K562 (cell line): ENCODE measurements at regions not wholly inside any gene's neighbourhood (a gene's known extent, or its start where the extent isn't known, plus 50 kb on each side); places are given as distances from the start of the nearest gene placed in this dataset.

Experiments used
- ATAC-seq: fragments of 200-7000 bp; cut with Tn5 transposase; 3 replicates; pipeline ENCODE4 v1.9.1; 2020; ENCODE audit warnings: moderate library complexity
- BruUV-seq: library from RNA; stranded (reverse); fragments of 400-500 nt; replicated peaks from 2 replicates; lab custom pipeline; 2021; lab: Mats Ljungman, UMichigan
- CTCF ChIA-PET: fragments of 300-600 bp; formaldehyde crosslinking; extraction: SDS; loops from one replicate; lab custom pipeline; 2021; ENCODE audit warnings: low intra/inter-chr PET ratio; lab: Yijun Ruan, JAX
- POLR2A ChIA-PET: fragments of 300-600, 350-650 bp; sonication (Branson Sonifier 250); formaldehyde crosslinking; extraction: SDS; loops from one replicate; lab custom pipeline; 2021; ENCODE audit warnings: antibody characterized with exemption, inconsistent platforms; lab: Yijun Ruan, JAX
- DNase-seq, 4 experiments: peaks; one replicate each; pipeline versions ENCODE4 v3.0.0 to v3.0.0-alpha.2; 2011 to 2018; ENCODE audit warnings: low spot score in 3 of 4, mixed read lengths in 3 of 4; ENCODE audit errors: extremely low read depth in 1 of 4
- FAIRE-seq: peaks from 2 replicates; lab custom pipeline; 2011; peaks lifted over from hg19 to GRCh38; lab: Jason Lieb, UNC
- H2AFZ ChIP-seq: 2 replicates; pipeline ENCODE4 v1.6.0; 2011; ENCODE audit warnings: low read depth, low read length, control low read depth, inconsistent platforms
- H3K27ac ChIP-seq: fragments of 200-600 bp; 3 replicates; pipeline ENCODE4 v1.8.0; 2011; ENCODE audit warnings: low read depth, mild to moderate bottlenecking, control low read depth, inconsistent platforms, low read length, moderate library complexity, mixed read lengths; ENCODE audit errors: extremely low read depth
- H3K27me3 ChIP-seq, 2 experiments: fragments of 300-600 bp in 1 of 2; 2 replicates in 1 of 2; 3 replicates in 1 of 2; pipeline versions ENCODE4 v1.6.0 to v1.8.0; 2011; ENCODE audit warnings: inconsistent platforms in 2 of 2, low read length in 2 of 2, mild to moderate bottlenecking in 1 of 2, mixed read lengths in 1 of 2, moderate library complexity in 1 of 2; ENCODE audit not compliant: control insufficient read depth in 2 of 2, insufficient read depth in 2 of 2
- H3K36me3 ChIP-seq: fragments of 300-600 bp; 3 replicates; pipeline ENCODE4 v1.8.0; 2011; ENCODE audit warnings: mild to moderate bottlenecking, low read length, inconsistent platforms; ENCODE audit not compliant: control insufficient read depth, insufficient read depth
- H3K4me1 ChIP-seq, 2 experiments: fragments of 200-600 bp in 1 of 2; replicated peaks in 1 of 2; 2 replicates in 1 of 2; 3 replicates in 1 of 2; pipeline versions ENCODE4 v1.5.1 to v1.8.0; 2011; ENCODE audit warnings: inconsistent platforms in 2 of 2, low read length in 2 of 2, mild to moderate bottlenecking in 1 of 2, mixed read lengths in 1 of 2, moderate library complexity in 1 of 2; ENCODE audit not compliant: control insufficient read depth in 2 of 2, insufficient read depth in 2 of 2
- H3K4me2 ChIP-seq: 2 replicates; pipeline ENCODE4 v1.6.1; 2011; ENCODE audit warnings: low read length, control low read depth, inconsistent platforms, mixed read lengths; ENCODE audit not compliant: insufficient read depth
- H3K4me3 ChIP-seq: fragments of 200-600 bp; sonication (generic), shearing (Covaris generic); 2 replicates; pipeline ENCODE4 v1.5.1; 2016; ENCODE audit warnings: control low read depth, inconsistent platforms
- H3K79me2 ChIP-seq: fragments of 200-600 bp; 3 replicates; pipeline ENCODE4 v1.8.0; 2011; ENCODE audit warnings: low read length, inconsistent platforms; ENCODE audit not compliant: control insufficient read depth, insufficient read depth
- H3K9ac ChIP-seq, 2 experiments: 2 replicates each; pipeline versions ENCODE4 v1.6.0 to v1.6.1; 2011; ENCODE audit warnings: low read depth in 2 of 2, low read length in 2 of 2, control low read depth in 1 of 2, inconsistent platforms in 1 of 2, mild to moderate bottlenecking in 1 of 2, mixed read lengths in 1 of 2; ENCODE audit not compliant: insufficient read depth in 1 of 2
- H3K9me1 ChIP-seq: one replicate; pipeline ENCODE4 v1.6.0; 2011; ENCODE audit warnings: inconsistent platforms, mild to moderate bottlenecking, low read length, moderate library complexity; ENCODE audit not compliant: control insufficient read depth, insufficient read depth
- H3K9me3 ChIP-seq: replicated peaks from 2 replicates; pipeline ENCODE4 v1.5.1; 2011; ENCODE audit warnings: low read depth, low read length, inconsistent platforms; ENCODE audit not compliant: control insufficient read depth, insufficient read depth
- H4K20me1 ChIP-seq: replicated peaks from 2 replicates; pipeline ENCODE4 v1.6.1; 2011; ENCODE audit warnings: low read length, inconsistent platforms, mixed read lengths; ENCODE audit not compliant: control insufficient read depth, insufficient read depth
- ARID1B ChIP-seq: fragments of 450-650 bp; IDR thresholded peaks from 2 replicates; pipeline ENCODE4 v1.6.1; 2016; ENCODE audit warnings: antibody characterized with exemption, mild to moderate bottlenecking, inconsistent platforms
- CREB3 ChIP-seq: fragments of 450-650 bp; conservative IDR thresholded peaks from 2 replicates; pipeline ENCODE4 v1.6.1; 2016; ENCODE audit warnings: missing genetic modification characterization, low read depth, mild to moderate bottlenecking, missing compliant biosample characterization, moderate library complexity
- E2F3 ChIP-seq: fragments of 250-450 bp; sonication (Bioruptor Pico); IDR thresholded peaks from 2 replicates; pipeline ENCODE4 v1.4.0; 2020; ENCODE audit warnings: mild to moderate bottlenecking
- KAT2B ChIP-seq: IDR thresholded peaks from one replicate; pipeline ENCODE4 v1.6.1; 2012; ENCODE audit warnings: low read depth, mild to moderate bottlenecking, control low read depth, inconsistent platforms, low read length, moderate library complexity
- KDM2B ChIP-seq: fragments of 250-450 bp; sonication (Bioruptor Pico); IDR thresholded peaks from 2 replicates; pipeline ENCODE4 v1.8.0; 2021; ENCODE audit warnings: mild to moderate bottlenecking, moderate library complexity
- KHSRP ChIP-seq: fragments of 450-650 bp; IDR thresholded peaks from 2 replicates; pipeline ENCODE4 v1.6.1; 2017
- RBM25 ChIP-seq: fragments of 200-400 bp; formaldehyde crosslinking; IDR thresholded peaks from 2 replicates; pipeline ENCODE4 v1.6.1; 2018; ENCODE audit warnings: low read length, low read depth, moderate library complexity; ENCODE audit not compliant: severe bottlenecking
- SETDB1 ChIP-seq: IDR thresholded peaks from one replicate; pipeline ENCODE4 v1.6.1; 2012; ENCODE audit warnings: low read length, control low read depth, inconsistent platforms
- SRSF3 ChIP-seq: fragments of 200-400 bp; formaldehyde crosslinking; IDR thresholded peaks from 2 replicates; pipeline ENCODE4 v1.6.1; 2016; ENCODE audit warnings: mild to moderate bottlenecking, low read length, moderate library complexity; ENCODE audit not compliant: insufficient read depth
- STAG1 ChIP-seq: sonication (generic); formaldehyde crosslinking; IDR thresholded peaks from 2 replicates; pipeline ENCODE4 v1.5.0; 2020; ENCODE audit warnings: missing genetic modification reagents, borderline replicate concordance
- TFAM ChIP-seq: fragments of 250-450 bp; sonication (Bioruptor Pico); conservative IDR thresholded peaks from 2 replicates; pipeline ENCODE4 v1.5.0; 2021; ENCODE audit warnings: mild to moderate bottlenecking, moderate library complexity
- ZNF217 ChIP-seq: sonication (generic); formaldehyde crosslinking; IDR thresholded peaks from 2 replicates; pipeline ENCODE4 v1.8.0; 2022; ENCODE audit warnings: mild to moderate bottlenecking, missing genetic modification reagents
- ZNF384 ChIP-seq: IDR thresholded peaks from 2 replicates; pipeline ENCODE4 v1.6.1; 2012; ENCODE audit warnings: low read depth, low read length, improper control_type of control experiment
- WGBS: fragments of 100-300 bp; shearing (Covaris generic); methylation state at CpG from one replicate; pipeline ENCODE4 v1.1.6; 2016; ENCODE audit warnings: low coverage, mixed read lengths; ENCODE audit not compliant: insufficient coverage; ENCODE audit errors: missing lambda C conversion rate; 5-methylcytosine and 5-hydroxymethylcytosine counted together
- in situ Hi-C: fragments of 300-500 bp; cut with MboI; formaldehyde crosslinking; loops from 4 replicates; pipeline ENCODE4 v1.15.0; 2018; ENCODE audit warnings: inconsistent platforms, mixed read lengths
- intact Hi-C: fragments of 100-400 bp; cut with micrococcal nuclease; formaldehyde crosslinking; loops from 2 replicates; pipeline ENCODE4 v1.14.2; 2022
- TF ChIP-seq, protein P1 (sequence below): fragments of 450-650 bp; formaldehyde crosslinking; IDR thresholded peaks from 2 replicates; pipeline ENCODE4 v1.4.0; 2020; ENCODE audit warnings: mild to moderate bottlenecking, moderate library complexity
- TF ChIP-seq, protein P2 (sequence below): sonication (generic); formaldehyde crosslinking; IDR thresholded peaks from 2 replicates; pipeline ENCODE4 v1.8.0; 2022; ENCODE audit warnings: mild to moderate bottlenecking, missing genetic modification reagents

GRCh38 chr9:90162819-90163218, 479.8 kb downstream of the DIRAS2 start:
- intact Hi-C loops (no loop called here), in situ Hi-C loops (no loop called here)
- H3K79me2 ChIP-seq: no peaks in the 10 kb centered on the region
- no peaks in the 10 kb centered on the region for H3K4me1 ChIP-seq
- H3K27me3 ChIP-seq: no peaks in the 10 kb centered on the region
- H3K9ac ChIP-seq: no peak overlapping the region
- BruUV-seq: no TSS peak
- H3K27ac ChIP-seq: no peak overlapping the region
- ChIA-PET CTCF (no interaction called here), POLR2A (no interaction called here)
- no peak for DNase-seq
- no peaks in the 10 kb centered on the region for H3K9me3 ChIP-seq
- 0% methylated on average over 2 of the region's 3 CpGs for WGBS
- no peaks in the 10 kb centered on the region for H3K9me1 ChIP-seq
- no peak overlapping the region for H3K4me3 ChIP-seq
- no peak for ATAC-seq
- no peak overlapping the region for H2AFZ ChIP-seq
- no peak overlapping the region for H3K4me2 ChIP-seq
- FAIRE-seq: no peak
- H4K20me1 ChIP-seq: no peaks in the 10 kb centered on the region
- H3K36me3 ChIP-seq: no peaks in the 10 kb centered on the region
- no peak for TF ChIP-seq ZNF217 (CRISPR knock-in tag)
- TF ChIP-seq ZNF384: no peak
- no peak for TF ChIP-seq TFAM (CRISPR knock-in tag)
- no peak for TF ChIP-seq KAT2B
- TF ChIP-seq CREB3 (tag): no peak
- no peak for TF ChIP-seq KDM2B
- no peak for TF ChIP-seq SETDB1
- TF ChIP-seq SRSF3: no peak
- no peak for TF ChIP-seq STAG1 (CRISPR knock-in tag)
- TF ChIP-seq RBM25: no peak
- TF ChIP-seq ARID1B: no peak
- TF ChIP-seq, protein P1, sequence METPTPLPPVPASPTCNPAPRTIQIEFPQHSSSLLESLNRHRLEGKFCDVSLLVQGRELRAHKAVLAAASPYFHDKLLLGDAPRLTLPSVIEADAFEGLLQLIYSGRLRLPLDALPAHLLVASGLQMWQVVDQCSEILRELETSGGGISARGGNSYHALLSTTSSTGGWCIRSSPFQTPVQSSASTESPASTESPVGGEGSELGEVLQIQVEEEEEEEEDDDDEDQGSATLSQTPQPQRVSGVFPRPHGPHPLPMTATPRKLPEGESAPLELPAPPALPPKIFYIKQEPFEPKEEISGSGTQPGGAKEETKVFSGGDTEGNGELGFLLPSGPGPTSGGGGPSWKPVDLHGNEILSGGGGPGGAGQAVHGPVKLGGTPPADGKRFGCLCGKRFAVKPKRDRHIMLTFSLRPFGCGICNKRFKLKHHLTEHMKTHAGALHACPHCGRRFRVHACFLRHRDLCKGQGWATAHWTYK (CRISPR knock-in tag): no peak
- no peak for TF ChIP-seq E2F3 (CRISPR knock-in tag)
- TF ChIP-seq, protein P2, sequence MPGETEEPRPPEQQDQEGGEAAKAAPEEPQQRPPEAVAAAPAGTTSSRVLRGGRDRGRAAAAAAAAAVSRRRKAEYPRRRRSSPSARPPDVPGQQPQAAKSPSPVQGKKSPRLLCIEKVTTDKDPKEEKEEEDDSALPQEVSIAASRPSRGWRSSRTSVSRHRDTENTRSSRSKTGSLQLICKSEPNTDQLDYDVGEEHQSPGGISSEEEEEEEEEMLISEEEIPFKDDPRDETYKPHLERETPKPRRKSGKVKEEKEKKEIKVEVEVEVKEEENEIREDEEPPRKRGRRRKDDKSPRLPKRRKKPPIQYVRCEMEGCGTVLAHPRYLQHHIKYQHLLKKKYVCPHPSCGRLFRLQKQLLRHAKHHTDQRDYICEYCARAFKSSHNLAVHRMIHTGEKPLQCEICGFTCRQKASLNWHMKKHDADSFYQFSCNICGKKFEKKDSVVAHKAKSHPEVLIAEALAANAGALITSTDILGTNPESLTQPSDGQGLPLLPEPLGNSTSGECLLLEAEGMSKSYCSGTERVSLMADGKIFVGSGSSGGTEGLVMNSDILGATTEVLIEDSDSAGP (CRISPR knock-in tag): no peak
- TF ChIP-seq KHSRP: no peak
